ENCODE measurements at regions not wholly inside any gene's neighbourhood (a gene's known extent, or its start where the extent isn't known, plus 50 kb on each side); places are given as distances from the start of the nearest gene placed in this dataset.

- no peaks in the 10 kb centered on the region for H3K4me1 ChIP-seq
- H3K4me3 ChIP-seq, result no peak overlapping the region
- TF ChIP-seq EP300 (IDR thresholded peaks at IDR 0.05) (no peak), POLR2AphosphoS5 (IDR thresholded peaks at IDR 0.05) (no peak), CTCF (IDR thresholded peaks at IDR 0.05) (no peak), POLR2A (IDR thresholded peaks at IDR 0.05) (no peak)
- DNase-seq, result no peak
- H3K36me3 ChIP-seq, result no peaks in the 10 kb centered on the region
- H3K27ac ChIP-seq, result no peak overlapping the region
- intact Hi-C loops (cut with DNase I), result no loop called here
- no peaks in the 10 kb centered on the region for H3K9me3 ChIP-seq
- 78 to 82% methylated on average over 2 of the region's 2 CpGs for WGBS, 2 donors
- H3K27me3 ChIP-seq, result no peaks in the 10 kb centered on the region
These were observed 195.8 kb upstream of the NPVF start for GRCh38 chr7:25424113-25424512.

- Histone ChIP-seq H3K36me3 (no peaks in the 10 kb centered on the region), H3K4me1 (peaks cover 0 to 5% (median 2%) of the 10 kb centered on the region in 4 donors), H3K27me3 (no peaks in the 10 kb centered on the region), H3K27ac (no peak overlapping the region), H3K9me3 (no peaks in the 10 kb centered on the region), H3K4me3 (no peak overlapping the region)
- no peak for DNase-seq
- 89% methylated on average over 5 of the region's 5 CpGs for WGBS, 2 donors
- intact Hi-C loops (cut with DNase I), result no loop called here
- no peak for TF ChIP-seq CTCF (IDR thresholded peaks at IDR 0.05)
- no peak for TF ChIP-seq POLR2A (IDR thresholded peaks at IDR 0.05)
- TF ChIP-seq POLR2AphosphoS5 (IDR thresholded peaks at IDR 0.05), result no peak
- no peak for TF ChIP-seq EP300 (IDR thresholded peaks at IDR 0.05)
These were observed 196.6 kb upstream of the NPVF start for GRCh38 chr7:25424855-25425254.

GRCh38 chr7:25427721-25428120 is 199.4 kb upstream of the NPVF start:
- DNase-seq, result no peak
- Histone ChIP-seq H3K4me3 (no peak overlapping the region), H3K36me3 (no peaks in the 10 kb centered on the region), H3K4me1 (peaks cover 0 to 18% (median 7%) of the 10 kb centered on the region in 4 donors), H3K27me3 (no peaks in the 10 kb centered on the region), H3K27ac (no peak overlapping the region), H3K9me3 (no peaks in the 10 kb centered on the region)
- intact Hi-C loops (cut with DNase I), result no loop called here
- WGBS, 2 donors, result 43 to 81% methylated on average over 1 of the region's 1 CpG
- TF ChIP-seq EP300 (IDR thresholded peaks at IDR 0.05) (no peak), POLR2A (IDR thresholded peaks at IDR 0.05) (no peak), POLR2AphosphoS5 (IDR thresholded peaks at IDR 0.05) (no peak), CTCF (IDR thresholded peaks at IDR 0.05) (no peak)

GRCh38 chr7:25429731-25430130 is 201.4 kb upstream of the NPVF start:
- peak overlapping the region in 1 of 4 donors; percentile 37 for H3K27ac ChIP-seq
- WGBS, 2 donors, result 9 to 52% methylated on average over 3 of the region's 3 CpGs

More at GRCh38 chr7:25429731-25430130, 201.4 kb upstream of the NPVF start:
- DNase-seq, result no peak
- H3K4me1 ChIP-seq, result peaks cover 0 to 18% (median 7%) of the 10 kb centered on the region in 4 donors
- intact Hi-C loops (cut with DNase I), result no loop called here
- no peaks in the 10 kb centered on the region for H3K9me3 ChIP-seq
- H3K4me3 ChIP-seq, result no peak overlapping the region
- H3K27me3 ChIP-seq, result no peaks in the 10 kb centered on the region
- no peaks in the 10 kb centered on the region for H3K36me3 ChIP-seq
- no peak for TF ChIP-seq POLR2AphosphoS5 (IDR thresholded peaks at IDR 0.05)
- TF ChIP-seq CTCF (IDR thresholded peaks at IDR 0.05), result no peak
- no peak for TF ChIP-seq POLR2A (IDR thresholded peaks at IDR 0.05)
- no peak for TF ChIP-seq EP300 (IDR thresholded peaks at IDR 0.05)

All from sigmoid colon (tissue), 6 donors.